ENCODE measurements at regions not wholly inside any gene's neighbourhood (a gene's known extent, or its start where the extent isn't known, plus 50 kb on each side); places are given as distances from the start of the nearest gene placed in this dataset.

DNA sequence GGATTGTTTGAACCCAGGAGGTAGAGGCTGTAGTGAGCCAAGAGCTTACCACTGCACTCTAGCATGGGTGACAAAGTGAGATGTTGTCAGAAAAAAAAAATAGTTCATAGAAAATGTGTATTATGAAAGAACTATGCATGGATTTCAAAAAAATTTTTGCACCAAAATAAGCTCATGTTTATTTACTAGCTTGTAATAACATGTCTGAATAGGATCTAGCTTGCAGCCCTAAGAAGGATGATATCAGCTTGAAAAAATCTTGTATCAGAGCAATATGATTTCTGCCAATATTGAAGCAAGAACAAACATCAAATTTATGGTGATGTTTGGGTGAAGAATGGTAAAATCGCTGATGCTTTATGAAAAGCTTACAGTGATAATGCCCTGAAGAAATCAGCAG, 97.0 kb upstream of the RFX8 start:
- TF ChIP-seq, protein P1, sequence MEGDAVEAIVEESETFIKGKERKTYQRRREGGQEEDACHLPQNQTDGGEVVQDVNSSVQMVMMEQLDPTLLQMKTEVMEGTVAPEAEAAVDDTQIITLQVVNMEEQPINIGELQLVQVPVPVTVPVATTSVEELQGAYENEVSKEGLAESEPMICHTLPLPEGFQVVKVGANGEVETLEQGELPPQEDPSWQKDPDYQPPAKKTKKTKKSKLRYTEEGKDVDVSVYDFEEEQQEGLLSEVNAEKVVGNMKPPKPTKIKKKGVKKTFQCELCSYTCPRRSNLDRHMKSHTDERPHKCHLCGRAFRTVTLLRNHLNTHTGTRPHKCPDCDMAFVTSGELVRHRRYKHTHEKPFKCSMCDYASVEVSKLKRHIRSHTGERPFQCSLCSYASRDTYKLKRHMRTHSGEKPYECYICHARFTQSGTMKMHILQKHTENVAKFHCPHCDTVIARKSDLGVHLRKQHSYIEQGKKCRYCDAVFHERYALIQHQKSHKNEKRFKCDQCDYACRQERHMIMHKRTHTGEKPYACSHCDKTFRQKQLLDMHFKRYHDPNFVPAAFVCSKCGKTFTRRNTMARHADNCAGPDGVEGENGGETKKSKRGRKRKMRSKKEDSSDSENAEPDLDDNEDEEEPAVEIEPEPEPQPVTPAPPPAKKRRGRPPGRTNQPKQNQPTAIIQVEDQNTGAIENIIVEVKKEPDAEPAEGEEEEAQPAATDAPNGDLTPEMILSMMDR (IDR thresholded peaks at IDR 0.05): no peak
- no peak for TF ChIP-seq POLR2A (IDR thresholded peaks at IDR 0.05)
- no peak for TF ChIP-seq EP300 (IDR thresholded peaks at IDR 0.05)
- no peak for TF ChIP-seq POLR2AphosphoS5 (IDR thresholded peaks at IDR 0.05)
